ENCODE measurements at regions not wholly inside any gene's neighbourhood (a gene's known extent, or its start where the extent isn't known, plus 50 kb on each side); places are given as distances from the start of the nearest gene placed in this dataset.
A peak's percentile ranks its signal among the peaks of the same experiment; 100 is the strongest.

GRCh38 chr1:95309031-95309471 is 75.0 kb downstream of the RWDD3 start (continued):
- TF ChIP-seq CTCF (CRISPR knock-in tag; IDR thresholded peaks at IDR 0.05) = peak; percentile 60
- TF ChIP-seq ZNF367 (CRISPR knock-in tag; IDR thresholded peaks at IDR 0.05; ENCODE audit: borderline replicate concordance) = no peak

GRCh38 chr1:95311014-95311413 is 77.0 kb downstream of the RWDD3 start:
- WGBS (ENCODE audit: low lambda C conversion rate) = 0% methylated on average over 7 of the region's 7 CpGs
- ChIA-PET POLR2A (no interaction called here), CTCF (ENCODE audit: low intra/inter-chr PET ratio, low total read pairs) (no interaction called here)
- H3K4me1 ChIP-seq (ENCODE audit: insufficient read depth, low read length) = no peaks in the 10 kb centered on the region
- FAIRE-seq (no peak), DNase-seq (ENCODE audit: low spot score) (no peak), ATAC-seq (no peak)
- H3K27me3 ChIP-seq (ENCODE audit: control insufficient read depth in 1 of 2, insufficient read depth in 2 of 2, low read length in 2 of 2) = no peaks in the 10 kb centered on the region
- in situ Hi-C loops (cut with HindIII; ENCODE audit: extremely low pct_ligation_motif_present, low pct_unique_long_range_greater_than_20kb) (no loop called here), intact Hi-C loops (cut with micrococcal nuclease; ENCODE audit: unreplicated experiment) (no loop called here)
- BruUV-seq (replicated peaks) = no TSS peak
- no peaks in the 10 kb centered on the region for H3K36me3 ChIP-seq (replicated peaks in 1 of 2; ENCODE audit: control insufficient read depth in 1 of 2, insufficient read depth in 2 of 2, low read length in 2 of 2)
- no peak overlapping the region for H2AFZ ChIP-seq (ENCODE audit: low read length)
- H3K79me2 ChIP-seq (ENCODE audit: insufficient read depth, low read length) = no peaks in the 10 kb centered on the region
- H3K9ac ChIP-seq (ENCODE audit: insufficient read depth, low read depth, low read length) = no peak overlapping the region
- no peaks in the 10 kb centered on the region for H4K20me1 ChIP-seq (ENCODE audit: insufficient read depth, low read length)
- no peak overlapping the region for H3K4me3 ChIP-seq (replicated peaks in 1 of 3; ENCODE audit: insufficient read depth in 1 of 3, low read depth in 2 of 3, low read length in 3 of 3)
- H3K9me3 ChIP-seq (ENCODE audit: low read length) = no peaks in the 10 kb centered on the region
- no peak for TF ChIP-seq ZNF251 (CRISPR knock-in tag; IDR thresholded peaks at IDR 0.05)
- no peak for TF ChIP-seq RCOR2 (CRISPR knock-in tag; IDR thresholded peaks at IDR 0.05)
- no peak for TF ChIP-seq RBM39 (IDR thresholded peaks at IDR 0.05; ENCODE audit: low read depth, low read length, poor library complexity, severe bottlenecking)
- TF ChIP-seq ZNF451 (CRISPR knock-in tag; IDR thresholded peaks at IDR 0.05) = no peak
- no peak for TF ChIP-seq ZSCAN29 (CRISPR knock-in tag; conservative IDR thresholded peaks at IDR 0.05)
- TF ChIP-seq CEBPG (CRISPR knock-in tag; IDR thresholded peaks at IDR 0.05) = no peak
- no peak for TF ChIP-seq MTA1 (CRISPR knock-in tag; IDR thresholded peaks at IDR 0.05; ENCODE audit: borderline replicate concordance)
- no peak for TF ChIP-seq PTBP1 (IDR thresholded peaks at IDR 0.05; ENCODE audit: low read depth, low read length, poor library complexity, severe bottlenecking)
- H3K27ac ChIP-seq (ENCODE audit: extremely low read length, insufficient read depth, low read length) = no peak overlapping the region
- no peak overlapping the region for H3K4me2 ChIP-seq (ENCODE audit: low read depth, low read length)
